ENCODE measurements at regions not wholly inside any gene's neighbourhood (a gene's known extent, or its start where the extent isn't known, plus 50 kb on each side); places are given as distances from the start of the nearest gene placed in this dataset.
"Not testable (repeated sequence)": the region's sequence is repeated elsewhere in the genome, so short reads cannot be mapped to it uniquely, and the experiment has no call there.

DNA sequence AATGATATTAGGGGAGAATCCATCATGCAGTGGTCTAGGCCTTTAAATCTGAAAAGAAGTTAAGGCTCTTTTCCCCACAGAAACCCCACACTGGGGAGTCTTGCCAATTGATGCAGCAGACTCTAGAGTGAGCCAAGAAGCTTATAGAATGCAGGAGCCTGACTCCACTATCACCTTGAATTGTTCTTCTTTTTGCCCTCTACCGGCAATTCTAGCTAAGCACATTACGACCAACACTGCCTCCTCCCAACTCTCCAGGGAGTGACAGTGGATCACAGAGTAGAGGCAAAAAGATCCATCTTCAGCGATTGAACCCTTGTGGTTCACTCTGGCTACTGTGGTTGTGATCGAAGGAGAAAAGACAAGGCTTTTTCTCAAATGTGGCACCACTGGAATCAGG, 331.5 kb downstream of the NKX6-1 start:
- Mint-ChIP-seq H3K27me3 (peaks cover under 1% of the 10 kb centered on the region), H3K4me3 (no peak overlapping the region), H3K4me1 (ENCODE audit: low read depth) (no peaks in the 10 kb centered on the region), H3K36me3 (no peaks in the 10 kb centered on the region), H3K9me3 (no peaks in the 10 kb centered on the region), H3K27ac (no peak overlapping the region)
- CTCF ChIA-PET: no interaction called here
- intact Hi-C loops (cut with micrococcal nuclease): no loop called here
- DNase-seq: no peak
- POLR2A ChIA-PET: interaction anchor here (0.5 to 1.1 kb wide), 2 partner anchors 8 to 11 kb away, joined by 3 read pairs; no protein-coding TSS in a partner anchor

DNA sequence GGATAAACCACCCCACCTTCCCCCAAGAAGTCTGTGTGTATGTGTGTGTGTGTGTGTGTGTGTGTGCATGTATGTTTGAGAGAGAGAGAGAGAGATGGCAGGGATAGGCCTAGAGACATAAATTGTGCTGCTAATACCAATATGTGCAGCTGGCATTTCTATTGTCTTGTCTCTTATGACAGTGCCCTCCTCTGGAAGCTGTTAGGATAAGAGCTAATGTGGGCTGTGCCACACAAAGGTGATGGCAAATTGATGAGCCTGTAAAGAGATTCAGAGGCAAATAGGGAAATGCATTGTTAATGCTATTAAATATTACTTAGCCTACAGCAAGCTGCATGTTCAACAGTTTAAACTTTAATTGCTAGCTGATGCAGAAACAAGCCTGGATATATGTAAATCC, 332.0 kb downstream of the NKX6-1 start:
- no peak for DNase-seq
- ChIA-PET CTCF (interaction anchor here (1.0 kb wide), 1 partner anchor 16 kb away, joined by 3 read pairs; no protein-coding TSS in a partner anchor), POLR2A (interaction anchor here (0.7 to 1.1 kb wide), 2 partner anchors 11 to 1064 kb away, joined by 3 read pairs; no protein-coding TSS in a partner anchor)
- intact Hi-C loops (cut with micrococcal nuclease): no loop called here
- Mint-ChIP-seq H3K27ac (no peak overlapping the region), H3K36me3 (no peaks in the 10 kb centered on the region), H3K4me1 (ENCODE audit: low read depth) (no peaks in the 10 kb centered on the region), H3K4me3 (no peak overlapping the region), H3K27me3 (peaks cover 1% of the 10 kb centered on the region), H3K9me3 (no peaks in the 10 kb centered on the region)

GRCh38 chr4:84166486-84166885, 332.6 kb downstream of the NKX6-1 start:
- Mint-ChIP-seq H3K27me3 (peaks cover 1% of the 10 kb centered on the region), H3K4me1 (ENCODE audit: low read depth) (no peaks in the 10 kb centered on the region), H3K27ac (no peak overlapping the region), H3K36me3 (no peaks in the 10 kb centered on the region), H3K4me3 (no peak overlapping the region), H3K9me3 (no peaks in the 10 kb centered on the region)
- no peak for DNase-seq
- ChIA-PET CTCF (interaction anchor here (1.0 kb wide), 1 partner anchor 15 kb away, joined by 3 read pairs; no protein-coding TSS in a partner anchor), POLR2A (interaction anchor here (0.7 to 1.1 kb wide), 2 partner anchors 12 to 1064 kb away, joined by 3 read pairs; no protein-coding TSS in a partner anchor)
- intact Hi-C loops (cut with micrococcal nuclease): no loop called here

DNA sequence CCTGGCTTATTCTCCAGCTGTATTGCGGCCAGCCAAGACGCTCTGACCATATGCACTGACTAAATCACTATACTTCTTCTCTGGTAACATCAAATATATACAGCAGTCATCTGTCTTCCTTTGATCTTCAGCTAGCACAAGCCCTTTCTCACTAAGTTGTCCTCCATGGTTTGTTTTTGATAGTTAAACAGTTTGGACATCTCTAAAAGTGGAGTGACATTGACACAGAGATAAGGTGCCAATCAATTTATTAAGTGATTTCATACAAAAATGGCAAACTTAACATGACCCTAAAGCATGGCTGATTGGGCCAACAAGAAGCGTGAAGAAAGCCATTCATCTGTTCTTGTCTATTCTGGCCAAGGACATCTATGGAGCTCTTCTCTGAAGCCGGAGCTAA, 334.9 kb downstream of the NKX6-1 start:
- Mint-ChIP-seq H3K27ac (no peak overlapping the region), H3K9me3 (no peaks in the 10 kb centered on the region), H3K4me1 (ENCODE audit: low read depth) (no peaks in the 10 kb centered on the region), H3K27me3 (peaks cover 4% of the 10 kb centered on the region), H3K36me3 (no peaks in the 10 kb centered on the region), H3K4me3 (no peak overlapping the region)
- intact Hi-C loops (cut with micrococcal nuclease): no loop called here
- DNase-seq: no peak
- CTCF ChIA-PET: no interaction called here
- POLR2A ChIA-PET: no interaction called here

DNA sequence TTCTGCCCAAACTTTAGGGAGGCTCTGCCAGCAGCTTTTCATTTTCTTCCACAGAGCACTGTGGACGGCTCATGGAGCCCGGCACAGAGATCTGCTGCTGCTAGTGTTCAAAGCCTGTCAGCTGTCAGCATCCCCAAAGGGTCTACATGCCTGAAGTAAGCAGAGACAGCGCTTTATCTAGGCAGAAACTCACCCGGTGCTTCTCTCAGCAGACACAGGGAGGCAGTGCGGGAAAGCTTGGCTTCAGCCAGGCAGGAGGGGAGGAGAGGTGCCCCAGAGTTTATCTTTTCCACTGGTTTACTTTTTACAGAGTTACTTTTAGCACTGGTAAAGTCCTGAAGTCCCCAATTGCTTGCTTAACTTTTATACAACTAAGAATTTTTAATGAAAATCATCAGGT, 339.3 kb downstream of the NKX6-1 start:
- H3K4me1 Mint-ChIP-seq (ENCODE audit: low read depth): no peaks in the 10 kb centered on the region
- H3K4me3 Mint-ChIP-seq: no peak overlapping the region
- H3K27ac Mint-ChIP-seq: no peak overlapping the region
- H3K36me3 Mint-ChIP-seq: no peaks in the 10 kb centered on the region
- CTCF ChIA-PET: no interaction called here
- POLR2A ChIA-PET: interaction anchor here (0.6 kb wide), 1 partner anchor 8 kb away, joined by 3 read pairs; no protein-coding TSS in a partner anchor
- intact Hi-C loops (cut with micrococcal nuclease): no loop called here
- peaks cover 5% of the 10 kb centered on the region for H3K27me3 Mint-ChIP-seq
- no peak for DNase-seq
- no peaks in the 10 kb centered on the region for H3K9me3 Mint-ChIP-seq

DNA sequence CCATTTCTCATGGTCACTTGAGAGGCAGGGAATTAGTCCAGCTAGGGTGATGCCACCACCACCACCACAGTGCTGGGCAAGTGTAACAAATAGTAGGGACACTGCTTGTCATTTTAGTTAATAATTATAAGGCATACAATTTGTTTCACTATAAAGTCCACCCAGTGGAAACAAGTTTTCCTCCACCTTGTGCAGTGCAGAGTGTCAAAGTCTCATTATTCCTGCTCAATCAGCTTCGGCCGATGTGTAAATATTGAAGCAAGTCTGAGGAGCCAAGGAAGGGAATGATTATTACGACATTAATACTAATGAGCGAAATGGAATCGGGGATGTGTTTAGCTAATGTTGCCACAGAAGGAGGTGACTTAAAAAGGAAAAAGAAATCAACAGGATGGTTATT, 340.4 kb downstream of the NKX6-1 start:
- H3K27ac Mint-ChIP-seq: no peak overlapping the region
- no peak overlapping the region for H3K4me3 Mint-ChIP-seq
- CTCF ChIA-PET: no interaction called here
- H3K9me3 Mint-ChIP-seq: no peaks in the 10 kb centered on the region
- H3K27me3 Mint-ChIP-seq: peaks cover 5% of the 10 kb centered on the region
- intact Hi-C loops (cut with micrococcal nuclease): no loop called here
- no peaks in the 10 kb centered on the region for H3K4me1 Mint-ChIP-seq (ENCODE audit: low read depth)
- no peak for DNase-seq
- POLR2A ChIA-PET: no interaction called here
- no peaks in the 10 kb centered on the region for H3K36me3 Mint-ChIP-seq

GRCh38 chr4:84151574-84151973, 347.5 kb downstream of the NKX6-1 start:
- no peaks in the 10 kb centered on the region for H3K27me3 Mint-ChIP-seq
- peaks cover 2% of the 10 kb centered on the region for H3K4me1 Mint-ChIP-seq (ENCODE audit: low read depth)
- POLR2A ChIA-PET: no interaction called here

GRCh38 chr4:84150177-84150576, 348.9 kb downstream of the NKX6-1 start:
- no peak overlapping the region for H3K4me3 Mint-ChIP-seq
- intact Hi-C loops (cut with micrococcal nuclease): no loop called here
- peaks cover 11% of the 10 kb centered on the region for H3K4me1 Mint-ChIP-seq (ENCODE audit: low read depth)
- no peaks in the 10 kb centered on the region for H3K9me3 Mint-ChIP-seq
- H3K27ac Mint-ChIP-seq: no peak overlapping the region
- DNase-seq: no peak
- CTCF ChIA-PET: no interaction called here
- no peaks in the 10 kb centered on the region for H3K36me3 Mint-ChIP-seq
- POLR2A ChIA-PET: no interaction called here
- H3K27me3 Mint-ChIP-seq: no peaks in the 10 kb centered on the region

More at GRCh38 chr4:84151574-84151973, 347.5 kb downstream of the NKX6-1 start:
- intact Hi-C loops (cut with micrococcal nuclease): no loop called here
- H3K27ac Mint-ChIP-seq: no peak overlapping the region
- H3K9me3 Mint-ChIP-seq: no peaks in the 10 kb centered on the region
- H3K36me3 Mint-ChIP-seq: no peaks in the 10 kb centered on the region
- CTCF ChIA-PET: interaction anchor here (1.2 kb wide), 1 partner anchor 15 kb away, joined by 3 read pairs; no protein-coding TSS in a partner anchor
- no peak overlapping the region for H3K4me3 Mint-ChIP-seq
- DNase-seq: no peak

- intact Hi-C loops (cut with micrococcal nuclease): no loop called here
- DNase-seq: no peak
- Mint-ChIP-seq H3K36me3 (no peaks in the 10 kb centered on the region), H3K9me3 (no peaks in the 10 kb centered on the region), H3K4me1 (ENCODE audit: low read depth) (peaks cover 11% of the 10 kb centered on the region), H3K27ac (no peak overlapping the region), H3K27me3 (no peaks in the 10 kb centered on the region), H3K4me3 (no peak overlapping the region)
- ChIA-PET POLR2A (no interaction called here), CTCF (no interaction called here)
Observed at GRCh38 chr4:84147831-84148230, 351.3 kb downstream of the NKX6-1 start.

DNA sequence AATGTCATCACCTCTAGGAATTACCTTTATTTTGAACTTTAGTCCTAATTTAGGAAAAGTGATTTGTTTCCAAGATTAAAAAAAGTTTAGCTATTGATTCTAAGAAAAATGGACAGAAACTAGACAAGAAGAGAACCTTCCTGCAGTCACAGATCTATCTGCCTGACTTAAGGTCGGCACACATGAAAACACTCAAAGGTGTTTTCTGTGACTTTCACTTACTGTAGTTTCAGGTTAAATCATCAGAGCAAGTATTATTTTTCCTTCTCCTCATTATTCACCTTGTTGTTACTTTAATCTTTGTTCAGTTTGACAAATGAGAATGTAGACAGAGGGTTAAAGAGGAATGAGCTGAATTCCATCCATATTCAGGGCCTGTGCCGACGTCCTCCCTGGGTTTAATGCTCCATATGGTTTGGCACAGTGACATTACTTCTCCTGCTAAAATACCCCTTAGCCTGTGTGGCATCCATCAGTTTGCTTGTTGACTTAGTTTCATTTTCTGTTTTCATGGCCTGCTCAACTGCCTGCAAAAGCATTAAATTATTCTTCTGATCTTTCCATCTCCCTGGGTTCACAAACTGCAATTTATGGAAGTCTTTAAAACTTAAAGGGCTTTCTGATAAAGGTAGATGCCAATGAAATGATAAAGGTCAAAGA, 352.7 kb downstream of the NKX6-1 start:
- POLR2A ChIA-PET: no interaction called here
- intact Hi-C loops (cut with micrococcal nuclease): no loop called here
- Mint-ChIP-seq H3K4me1 (ENCODE audit: low read depth) (peaks cover 11% of the 10 kb centered on the region), H3K4me3 (no peak overlapping the region), H3K36me3 (no peaks in the 10 kb centered on the region), H3K27ac (no peak overlapping the region), H3K9me3 (no peaks in the 10 kb centered on the region), H3K27me3 (no peaks in the 10 kb centered on the region)
- DNase-seq: no peak
- CTCF ChIA-PET: no interaction called here

- Mint-ChIP-seq H3K27ac (no peak overlapping the region), H3K4me3 (no peak overlapping the region), H3K27me3 (no peaks in the 10 kb centered on the region), H3K9me3 (no peaks in the 10 kb centered on the region), H3K4me1 (ENCODE audit: low read depth) (peaks cover 11% of the 10 kb centered on the region), H3K36me3 (no peaks in the 10 kb centered on the region)
- DNase-seq: no peak
- ChIA-PET CTCF (interaction anchor here (0.6 kb wide), 1 partner anchor 30 kb away, joined by 3 read pairs; no protein-coding TSS in a partner anchor), POLR2A (no interaction called here)
- intact Hi-C loops (cut with micrococcal nuclease): no loop called here
Observed at GRCh38 chr4:84145176-84145575, 353.9 kb downstream of the NKX6-1 start.

- POLR2A ChIA-PET; H3K4me1 Mint-ChIP-seq (ENCODE audit: low read depth); DNase-seq; H3K9me3 Mint-ChIP-seq; H3K27me3 Mint-ChIP-seq; CTCF ChIA-PET; H3K36me3 Mint-ChIP-seq; intact Hi-C loops (cut with micrococcal nuclease); H3K4me3 Mint-ChIP-seq; H3K27ac Mint-ChIP-seq: not testable (repeated sequence)
Observed at GRCh38 chr4:84126911-84127310, 372.2 kb downstream of the NKX6-1 start.

- Mint-ChIP-seq H3K4me1 (ENCODE audit: low read depth) (no peaks in the 10 kb centered on the region), H3K36me3 (no peaks in the 10 kb centered on the region), H3K27ac (no peak overlapping the region), H3K4me3 (no peak overlapping the region), H3K9me3 (no peaks in the 10 kb centered on the region), H3K27me3 (no peaks in the 10 kb centered on the region)
- intact Hi-C loops (cut with micrococcal nuclease): no loop called here
- DNase-seq: no peak
- POLR2A ChIA-PET: no interaction called here
- CTCF ChIA-PET: no interaction called here
Observed at GRCh38 chr4:84126061-84126787, 372.9 kb downstream of the NKX6-1 start.

All from activated CD4-positive, alpha-beta memory T cell treated with anti-CD3 and anti-CD28 coated beads for 36 hours (primary cell).